Nephron (organoid): ENCODE measurements at regions not wholly inside any gene's neighbourhood (a gene's known extent, or its start where the extent isn't known, plus 50 kb on each side); places are given as distances from the start of the nearest gene placed in this dataset.

ENCODE experiments used
- H3K27ac Mint-ChIP-seq, 3 experiments: 2 replicates each; pipeline ENCODE4 v1.8.0; 2020; ENCODE audit warnings: mixed read lengths in 3 of 3, mild to moderate bottlenecking in 2 of 3, moderate library complexity in 1 of 3
- H3K27me3 Mint-ChIP-seq: 2 replicates; pipeline ENCODE4 v1.8.0; 2021; ENCODE audit warnings: low read depth, mild to moderate bottlenecking, moderate library complexity, mixed read lengths
- H3K36me3 Mint-ChIP-seq: 2 replicates; pipeline ENCODE4 v1.8.0; 2020; ENCODE audit warnings: low read depth, mixed read lengths
- H3K4me1 Mint-ChIP-seq: 2 replicates; pipeline ENCODE4 v1.8.0; 2020; ENCODE audit warnings: mixed read lengths
- H3K4me3 Mint-ChIP-seq, 3 experiments: 2 replicates each; pipeline ENCODE4 v1.8.0; 2020; ENCODE audit warnings: mild to moderate bottlenecking in 3 of 3, mixed read lengths in 3 of 3, moderate library complexity in 2 of 3
- H3K9me3 Mint-ChIP-seq: 2 replicates; pipeline ENCODE4 v1.8.0; 2020; ENCODE audit warnings: mixed read lengths
- TF ChIP-seq, protein P1 (sequence below), 3 experiments: fragments of 200-600 bp; sonication (generic); IDR thresholded peaks; one replicate each; pipeline ENCODE4 v1.5.0; 2021; ENCODE audit warnings: antibody characterized with exemption in 3 of 3; ENCODE audit not compliant: unreplicated experiment in 3 of 3

DNA sequence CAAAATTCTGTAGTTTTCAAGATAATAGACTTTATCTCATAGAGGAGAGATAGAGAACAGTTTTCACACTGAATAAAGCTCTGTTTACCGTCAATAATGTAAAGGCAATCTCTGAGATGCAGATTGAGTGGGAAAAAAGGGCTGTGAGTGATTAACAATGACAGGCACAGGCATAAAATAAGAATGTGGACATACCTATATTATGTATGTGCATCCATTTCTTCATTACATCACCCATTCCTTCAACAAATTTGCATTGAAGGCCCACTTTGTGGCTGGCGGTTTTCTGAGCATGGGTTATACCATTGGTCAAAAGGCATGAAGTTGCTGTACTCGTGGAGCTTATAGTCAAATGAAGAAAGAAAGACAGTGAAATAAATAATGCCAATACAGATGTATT, 1431.0 kb downstream of the AACS start:
- no peaks in the 10 kb centered on the region for H3K36me3 Mint-ChIP-seq
- H3K27ac Mint-ChIP-seq, result no peak overlapping the region
- H3K9me3 Mint-ChIP-seq, result no peaks in the 10 kb centered on the region
- TF ChIP-seq, protein P1, sequence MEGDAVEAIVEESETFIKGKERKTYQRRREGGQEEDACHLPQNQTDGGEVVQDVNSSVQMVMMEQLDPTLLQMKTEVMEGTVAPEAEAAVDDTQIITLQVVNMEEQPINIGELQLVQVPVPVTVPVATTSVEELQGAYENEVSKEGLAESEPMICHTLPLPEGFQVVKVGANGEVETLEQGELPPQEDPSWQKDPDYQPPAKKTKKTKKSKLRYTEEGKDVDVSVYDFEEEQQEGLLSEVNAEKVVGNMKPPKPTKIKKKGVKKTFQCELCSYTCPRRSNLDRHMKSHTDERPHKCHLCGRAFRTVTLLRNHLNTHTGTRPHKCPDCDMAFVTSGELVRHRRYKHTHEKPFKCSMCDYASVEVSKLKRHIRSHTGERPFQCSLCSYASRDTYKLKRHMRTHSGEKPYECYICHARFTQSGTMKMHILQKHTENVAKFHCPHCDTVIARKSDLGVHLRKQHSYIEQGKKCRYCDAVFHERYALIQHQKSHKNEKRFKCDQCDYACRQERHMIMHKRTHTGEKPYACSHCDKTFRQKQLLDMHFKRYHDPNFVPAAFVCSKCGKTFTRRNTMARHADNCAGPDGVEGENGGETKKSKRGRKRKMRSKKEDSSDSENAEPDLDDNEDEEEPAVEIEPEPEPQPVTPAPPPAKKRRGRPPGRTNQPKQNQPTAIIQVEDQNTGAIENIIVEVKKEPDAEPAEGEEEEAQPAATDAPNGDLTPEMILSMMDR (IDR thresholded peaks at IDR 0.05; ENCODE audit: unreplicated experiment in 3 of 3), result no peak
- no peak overlapping the region for H3K4me3 Mint-ChIP-seq
- no peaks in the 10 kb centered on the region for H3K27me3 Mint-ChIP-seq
- H3K4me1 Mint-ChIP-seq, result no peaks in the 10 kb centered on the region

DNA sequence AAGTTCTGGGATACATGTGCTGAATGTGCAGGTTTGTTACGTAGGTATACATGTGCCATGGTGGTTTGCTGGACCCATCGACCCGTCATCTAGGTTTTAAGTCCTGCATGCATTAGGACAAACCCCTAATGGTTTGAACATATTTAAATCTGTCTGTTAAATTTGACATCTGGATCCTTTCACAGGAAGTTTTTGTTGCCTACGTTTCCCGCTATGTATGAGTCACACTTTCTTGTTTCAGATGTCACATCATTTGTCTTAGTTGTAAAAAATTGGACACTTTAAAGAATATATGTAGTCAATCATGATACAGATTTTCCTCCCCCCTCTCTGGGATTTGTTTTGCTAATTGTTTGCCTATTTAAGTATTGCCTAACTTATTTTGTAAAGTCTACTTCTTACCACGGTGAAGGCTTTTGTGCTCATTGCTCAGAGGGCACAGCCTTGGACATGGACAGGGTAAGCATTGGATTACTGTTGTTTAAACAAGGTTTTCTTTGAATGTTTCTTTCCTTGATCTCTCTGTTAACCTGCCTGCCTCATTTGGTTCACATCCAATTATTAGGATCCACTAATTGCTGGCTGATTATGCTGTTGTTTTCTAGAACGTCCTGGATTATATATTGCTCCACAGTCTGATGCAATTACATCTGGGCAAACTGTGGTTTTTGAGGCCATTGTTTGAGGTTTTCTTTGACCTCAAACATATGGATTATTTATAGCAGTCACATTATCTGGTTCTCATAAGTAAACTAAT, 1441.4 kb downstream of the AACS start:
- Mint-ChIP-seq H3K4me1 (no peaks in the 10 kb centered on the region), H3K27me3 (no peaks in the 10 kb centered on the region), H3K9me3 (peaks cover 11% of the 10 kb centered on the region)

DNA sequence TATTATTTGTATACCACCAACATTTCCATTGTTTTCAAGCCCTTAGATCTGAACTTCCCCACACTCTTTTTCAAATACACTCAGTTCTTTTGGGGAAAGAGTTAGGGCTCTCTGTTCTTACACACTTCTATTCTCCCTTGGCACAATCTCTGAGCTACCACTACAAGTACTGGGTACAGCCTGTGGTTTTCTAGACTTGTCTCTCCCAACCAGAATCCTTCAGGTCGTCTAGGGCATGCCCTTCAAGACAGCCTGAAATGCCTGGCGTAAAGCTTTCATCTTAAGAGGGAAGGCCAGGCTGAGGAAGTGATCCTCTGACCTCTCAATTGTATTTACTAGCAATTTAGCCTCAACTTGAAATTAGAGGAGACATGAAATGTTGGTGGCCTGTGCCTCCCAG, 1442.0 kb downstream of the AACS start:
- Mint-ChIP-seq H3K27me3 (no peaks in the 10 kb centered on the region), H3K4me3 (no peak overlapping the region), H3K9me3 (peaks cover 11% of the 10 kb centered on the region), H3K36me3 (peaks cover 3% of the 10 kb centered on the region), H3K27ac (no peak overlapping the region), H3K4me1 (no peaks in the 10 kb centered on the region)
- TF ChIP-seq, protein P1 (IDR thresholded peaks at IDR 0.05; ENCODE audit: unreplicated experiment in 3 of 3), result no peak

More for the DNA sequence above, 1441.4 kb downstream of the AACS start:
- TF ChIP-seq, protein P1 (IDR thresholded peaks at IDR 0.05; ENCODE audit: unreplicated experiment in 3 of 3), result no peak
- no peak overlapping the region for H3K4me3 Mint-ChIP-seq
- no peak overlapping the region for H3K27ac Mint-ChIP-seq
- peaks cover 3% of the 10 kb centered on the region for H3K36me3 Mint-ChIP-seq

DNA sequence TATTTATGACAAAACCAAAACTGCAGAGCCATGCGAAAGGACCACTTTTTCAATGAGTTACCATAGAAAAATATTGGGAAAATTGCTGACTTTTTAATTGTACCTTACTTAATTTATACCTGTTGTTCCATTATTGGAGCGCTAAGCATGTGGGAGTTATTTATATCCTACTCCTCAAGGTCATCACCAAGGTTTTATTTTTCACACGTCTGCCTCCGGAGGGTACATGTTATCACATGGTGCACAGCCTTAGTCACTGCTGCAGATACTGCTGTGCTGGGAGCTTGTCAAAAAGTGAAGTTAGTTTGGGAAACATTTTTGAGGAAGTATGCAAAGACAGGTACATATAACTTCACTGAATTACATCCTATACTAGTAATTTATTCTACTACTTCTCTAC, 1444.3 kb downstream of the AACS start:
- Mint-ChIP-seq H3K27ac (no peak overlapping the region), H3K36me3 (peaks cover 3% of the 10 kb centered on the region), H3K27me3 (no peaks in the 10 kb centered on the region), H3K4me1 (no peaks in the 10 kb centered on the region), H3K9me3 (peaks cover 11% of the 10 kb centered on the region), H3K4me3 (no peak overlapping the region)
- TF ChIP-seq, protein P1 (IDR thresholded peaks at IDR 0.05; ENCODE audit: unreplicated experiment in 3 of 3), result no peak

DNA sequence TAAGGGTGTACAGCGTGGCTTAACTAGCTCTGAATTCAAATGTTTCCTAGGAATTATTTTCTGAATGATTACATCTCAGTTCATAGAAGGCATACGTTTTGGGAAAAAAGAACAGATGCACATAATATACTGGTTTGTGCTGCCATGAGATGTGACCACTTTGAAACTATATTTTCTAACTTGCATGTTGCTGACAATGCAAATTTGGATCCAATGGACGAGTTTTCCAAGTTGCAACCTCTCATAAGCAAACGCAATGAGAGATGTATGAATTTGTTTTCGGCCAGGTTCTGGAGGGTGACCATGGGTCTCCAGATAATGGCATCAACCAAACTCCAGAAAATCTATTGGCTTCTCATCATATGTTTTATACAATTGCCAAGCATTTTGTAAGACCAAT, 1445.4 kb downstream of the AACS start:
- H3K27me3 Mint-ChIP-seq, result no peaks in the 10 kb centered on the region

More for the DNA sequence above, 1445.4 kb downstream of the AACS start:
- Mint-ChIP-seq H3K4me1 (no peaks in the 10 kb centered on the region), H3K9me3 (peaks cover 9% of the 10 kb centered on the region), H3K4me3 (no peak overlapping the region), H3K27ac (no peak overlapping the region), H3K36me3 (peaks cover 3% of the 10 kb centered on the region)
- TF ChIP-seq, protein P1 (IDR thresholded peaks at IDR 0.05; ENCODE audit: unreplicated experiment in 3 of 3), result no peak
